ENCODE measurements at regions not wholly inside any gene's neighbourhood (a gene's known extent, or its start where the extent isn't known, plus 50 kb on each side); places are given as distances from the start of the nearest gene placed in this dataset.

DNA sequence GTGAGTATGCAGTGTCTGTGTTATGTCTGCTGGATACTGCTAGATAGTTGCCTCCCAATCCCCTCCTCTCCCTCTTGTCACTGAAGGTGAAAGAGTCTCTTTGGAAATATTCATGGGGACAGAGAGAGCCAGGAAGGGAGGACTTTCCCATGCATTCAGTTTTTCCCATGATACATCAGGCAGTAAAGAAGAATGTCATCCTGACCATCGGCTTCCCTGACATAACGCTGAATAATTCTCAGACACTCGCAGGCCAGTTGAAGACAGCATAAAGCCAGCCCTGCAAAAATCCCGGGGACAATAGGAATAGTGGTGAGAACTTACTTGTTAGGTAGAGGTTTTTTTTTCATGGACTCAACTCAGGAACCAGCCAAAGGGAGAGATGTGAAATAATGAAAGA is 58.1 kb downstream of the KLF4 start:
- Histone ChIP-seq H3K36me3 (ENCODE audit: control insufficient read depth, low read depth, low read length) (no peaks in the 10 kb centered on the region), H3K4me3 (ENCODE audit: low read length) (no peak overlapping the region), H3K27ac (ENCODE audit: low read length) (no peak overlapping the region), H3K9me3 (ENCODE audit: control insufficient read depth, low read depth, low read length) (no peaks in the 10 kb centered on the region), H3K9ac (ENCODE audit: low read length) (no peak overlapping the region), H3K4me1 (ENCODE audit: control insufficient read depth, low read depth, low read length) (no peaks in the 10 kb centered on the region), H3K27me3 (ENCODE audit: control insufficient read depth, insufficient read depth, low read length) (no peaks in the 10 kb centered on the region)

DNA sequence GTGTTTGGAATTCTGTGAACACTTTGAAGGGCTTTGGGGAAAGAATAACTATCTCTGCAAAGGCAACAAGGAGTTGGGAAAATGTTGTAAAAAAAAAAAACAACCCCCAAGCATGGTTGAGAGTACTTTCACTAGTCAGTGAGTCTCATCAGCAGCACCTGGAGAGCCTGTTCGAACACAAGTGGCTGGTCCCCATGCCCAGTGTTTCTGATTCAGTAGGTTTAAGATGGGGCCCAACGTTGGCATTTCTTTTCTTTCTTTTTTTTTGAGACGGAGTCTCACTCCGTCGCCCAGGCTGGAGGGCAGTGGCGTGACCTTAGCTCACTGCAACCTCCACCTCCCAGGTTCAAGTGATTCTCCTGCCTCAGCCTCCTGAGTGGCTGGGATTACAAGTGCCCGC is 59.5 kb downstream of the KLF4 start:
- Histone ChIP-seq H3K4me3 (ENCODE audit: low read length) (no peak overlapping the region), H3K4me1 (ENCODE audit: control insufficient read depth, low read depth, low read length) (no peaks in the 10 kb centered on the region), H3K27ac (ENCODE audit: low read length) (no peak overlapping the region), H3K9me3 (ENCODE audit: control insufficient read depth, low read depth, low read length) (no peaks in the 10 kb centered on the region), H3K27me3 (ENCODE audit: control insufficient read depth, insufficient read depth, low read length) (no peaks in the 10 kb centered on the region), H3K36me3 (ENCODE audit: control insufficient read depth, low read depth, low read length) (no peaks in the 10 kb centered on the region), H3K9ac (ENCODE audit: low read length) (no peak overlapping the region)

- H3K27me3 ChIP-seq (ENCODE audit: control insufficient read depth, insufficient read depth, low read length) = no peaks in the 10 kb centered on the region
- H3K36me3 ChIP-seq (ENCODE audit: control insufficient read depth, low read depth, low read length) = no peaks in the 10 kb centered on the region
- H3K9me3 ChIP-seq (ENCODE audit: control insufficient read depth, low read depth, low read length) = no peaks in the 10 kb centered on the region
- H3K4me1 ChIP-seq (ENCODE audit: control insufficient read depth, low read depth, low read length) = no peaks in the 10 kb centered on the region
- no peak overlapping the region for H3K4me3 ChIP-seq (ENCODE audit: low read length)
- no peak overlapping the region for H3K27ac ChIP-seq (ENCODE audit: low read length)
- H3K9ac ChIP-seq (ENCODE audit: low read length) = no peak overlapping the region
Observed at GRCh38 chr9:107426126-107426525, 63.4 kb downstream of the KLF4 start.

DNA sequence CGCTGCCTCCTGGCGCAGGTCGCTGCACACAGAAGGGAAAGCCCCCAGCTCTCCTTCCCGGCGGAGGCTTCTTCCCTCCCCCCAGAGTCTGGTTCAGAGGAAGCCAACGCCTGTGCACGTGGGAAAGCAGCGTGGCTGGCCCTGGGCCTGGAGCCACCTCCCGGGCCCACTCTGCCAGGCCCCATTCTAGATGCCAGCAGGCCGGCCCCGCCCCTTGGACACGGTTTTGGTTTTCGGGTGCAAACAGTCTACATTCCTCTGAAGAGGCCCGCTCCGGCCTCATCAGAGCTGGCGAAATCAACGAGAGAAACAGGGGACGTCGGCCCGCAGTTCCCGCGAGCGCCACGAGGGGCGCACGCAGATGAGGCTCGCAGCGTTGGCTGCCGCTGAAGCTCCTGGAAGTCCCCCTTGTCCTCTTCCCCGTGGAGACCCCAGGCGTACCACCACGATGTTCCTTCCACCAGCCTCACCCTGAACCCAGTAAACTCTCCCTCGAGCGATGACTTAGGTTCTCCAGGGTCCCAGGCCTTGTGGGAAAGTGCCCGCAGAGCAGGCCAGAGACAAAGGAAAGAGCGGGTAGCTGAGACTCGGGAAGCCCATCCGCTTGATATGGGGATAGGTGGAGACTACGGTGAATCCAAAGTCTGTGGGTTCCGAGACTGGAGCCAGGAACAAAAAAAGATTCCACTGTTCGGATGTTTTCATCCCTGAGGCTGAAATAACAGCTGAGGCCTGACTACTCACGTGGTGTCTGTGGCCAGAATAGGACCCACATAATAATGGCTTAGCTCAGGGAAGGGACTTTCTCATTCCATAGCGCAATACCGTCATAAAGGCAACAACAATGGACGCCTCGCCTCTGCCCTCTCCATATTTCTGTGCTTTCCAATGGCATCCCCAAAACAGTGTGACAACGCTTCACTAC is 64.2 kb downstream of the KLF4 start:
- Histone ChIP-seq H3K9ac (ENCODE audit: low read length) (no peak overlapping the region), H3K27ac (ENCODE audit: low read length) (no peak overlapping the region), H3K4me1 (ENCODE audit: control insufficient read depth, low read depth, low read length) (no peaks in the 10 kb centered on the region), H3K9me3 (ENCODE audit: control insufficient read depth, low read depth, low read length) (no peaks in the 10 kb centered on the region), H3K27me3 (ENCODE audit: control insufficient read depth, insufficient read depth, low read length) (no peaks in the 10 kb centered on the region), H3K36me3 (ENCODE audit: control insufficient read depth, low read depth, low read length) (no peaks in the 10 kb centered on the region), H3K4me3 (ENCODE audit: low read length) (peak overlapping the region; percentile 19)

DNA sequence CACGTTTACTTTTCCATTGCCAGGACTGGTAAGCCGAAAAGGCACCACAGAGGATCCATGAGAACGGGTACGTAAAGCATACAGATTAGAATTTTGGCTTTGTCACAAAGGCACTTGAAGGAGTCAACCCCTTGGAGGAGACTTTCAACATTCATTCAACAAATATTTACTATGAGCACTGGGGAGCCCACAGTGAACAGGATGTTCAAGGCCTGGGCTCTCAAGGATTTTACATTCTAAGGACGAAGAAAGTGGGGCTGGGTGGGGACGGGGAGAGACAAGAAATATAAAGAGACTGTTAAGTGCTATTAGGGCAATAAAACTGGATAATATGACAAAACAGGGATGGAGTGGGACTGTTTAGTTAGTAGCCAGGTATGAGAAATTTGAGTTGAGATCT is 66.0 kb downstream of the KLF4 start:
- H3K4me1 ChIP-seq (ENCODE audit: control insufficient read depth, low read depth, low read length) = no peaks in the 10 kb centered on the region
- no peaks in the 10 kb centered on the region for H3K36me3 ChIP-seq (ENCODE audit: control insufficient read depth, low read depth, low read length)
- H3K4me3 ChIP-seq (ENCODE audit: low read length) = no peak overlapping the region
- no peak overlapping the region for H3K27ac ChIP-seq (ENCODE audit: low read length)
- H3K9me3 ChIP-seq (ENCODE audit: control insufficient read depth, low read depth, low read length) = no peaks in the 10 kb centered on the region
- H3K27me3 ChIP-seq (ENCODE audit: control insufficient read depth, insufficient read depth, low read length) = no peaks in the 10 kb centered on the region
- no peak overlapping the region for H3K9ac ChIP-seq (ENCODE audit: low read length)

GRCh38 chr9:107422189-107423185 is 67.1 kb downstream of the KLF4 start:
- Histone ChIP-seq H3K27me3 (ENCODE audit: control insufficient read depth, insufficient read depth, low read length) (no peaks in the 10 kb centered on the region), H3K9me3 (ENCODE audit: control insufficient read depth, low read depth, low read length) (no peaks in the 10 kb centered on the region), H3K4me1 (ENCODE audit: control insufficient read depth, low read depth, low read length) (no peaks in the 10 kb centered on the region), H3K27ac (ENCODE audit: low read length) (no peak overlapping the region), H3K4me3 (ENCODE audit: low read length) (no peak overlapping the region), H3K9ac (ENCODE audit: low read length) (no peak overlapping the region), H3K36me3 (ENCODE audit: control insufficient read depth, low read depth, low read length) (no peaks in the 10 kb centered on the region)

DNA sequence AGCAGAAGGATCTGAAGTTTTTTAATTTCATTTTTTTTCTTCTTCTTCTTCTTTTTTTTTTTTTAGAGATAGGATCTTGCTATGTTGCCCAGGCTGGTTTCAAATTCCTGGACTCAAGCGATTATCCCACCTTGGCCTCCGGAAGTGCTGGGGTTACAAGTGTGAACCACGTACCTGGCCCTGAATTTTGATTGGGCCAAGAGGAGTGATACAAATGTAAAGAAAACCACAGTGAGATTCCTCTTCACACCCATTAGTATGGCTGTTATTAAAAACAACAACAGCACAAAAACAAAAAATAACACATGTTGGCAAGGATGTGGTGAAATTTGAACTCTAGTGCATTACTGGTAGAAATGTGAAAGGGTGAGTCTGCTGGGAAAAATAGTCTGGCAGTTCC is 79.1 kb downstream of the KLF4 start:
- Histone ChIP-seq H3K9ac (ENCODE audit: low read length) (no peak overlapping the region), H3K27ac (ENCODE audit: low read length) (no peak overlapping the region), H3K9me3 (ENCODE audit: control insufficient read depth, low read depth, low read length) (no peaks in the 10 kb centered on the region), H3K27me3 (ENCODE audit: control insufficient read depth, insufficient read depth, low read length) (no peaks in the 10 kb centered on the region), H3K36me3 (ENCODE audit: control insufficient read depth, low read depth, low read length) (no peaks in the 10 kb centered on the region), H3K4me3 (ENCODE audit: low read length) (no peak overlapping the region), H3K4me1 (ENCODE audit: control insufficient read depth, low read depth, low read length) (no peaks in the 10 kb centered on the region)

DNA sequence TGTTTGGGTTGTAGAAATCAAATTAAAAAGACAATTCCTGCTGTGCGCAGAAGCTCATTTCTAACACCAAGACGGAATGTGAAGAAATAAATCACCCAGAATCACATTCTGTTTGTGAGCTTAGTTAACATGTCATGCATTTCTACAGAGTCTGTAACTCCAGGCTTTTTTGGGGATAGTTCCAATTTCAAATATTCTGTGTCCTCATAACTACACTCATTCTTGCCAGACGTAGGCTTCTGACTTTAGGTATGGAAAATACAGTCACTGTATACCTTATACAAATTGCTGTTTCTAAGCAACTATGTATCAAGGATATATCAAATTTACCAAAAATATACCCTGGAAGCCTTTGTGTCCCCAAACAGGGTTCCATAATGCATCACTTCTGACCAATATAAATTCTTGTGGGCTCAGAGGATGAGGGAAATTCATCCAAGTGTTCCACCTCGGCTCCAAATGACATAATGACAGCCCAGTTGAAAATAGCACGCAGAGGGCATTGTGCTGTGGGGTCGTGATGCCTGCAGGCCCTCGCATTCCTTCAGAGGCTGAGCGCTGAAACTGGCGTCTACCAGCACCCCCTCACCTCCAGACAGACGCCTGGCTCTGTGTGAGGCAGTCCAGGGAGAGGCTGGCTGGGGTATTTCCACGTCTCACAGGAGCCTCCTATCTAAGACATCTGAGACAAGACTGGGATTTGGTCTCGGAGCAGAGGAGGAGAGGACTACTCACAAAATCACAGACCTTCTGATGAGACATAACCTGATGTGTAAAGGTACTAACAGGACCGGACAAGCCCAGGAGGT is 79.8 kb downstream of the KLF4 start:
- Histone ChIP-seq H3K36me3 (ENCODE audit: control insufficient read depth, low read depth, low read length) (no peaks in the 10 kb centered on the region), H3K27me3 (ENCODE audit: control insufficient read depth, insufficient read depth, low read length) (no peaks in the 10 kb centered on the region), H3K4me1 (ENCODE audit: control insufficient read depth, low read depth, low read length) (no peaks in the 10 kb centered on the region), H3K9me3 (ENCODE audit: control insufficient read depth, low read depth, low read length) (no peaks in the 10 kb centered on the region), H3K27ac (ENCODE audit: low read length) (no peak overlapping the region), H3K4me3 (ENCODE audit: low read length) (no peak overlapping the region), H3K9ac (ENCODE audit: low read length) (no peak overlapping the region)

DNA sequence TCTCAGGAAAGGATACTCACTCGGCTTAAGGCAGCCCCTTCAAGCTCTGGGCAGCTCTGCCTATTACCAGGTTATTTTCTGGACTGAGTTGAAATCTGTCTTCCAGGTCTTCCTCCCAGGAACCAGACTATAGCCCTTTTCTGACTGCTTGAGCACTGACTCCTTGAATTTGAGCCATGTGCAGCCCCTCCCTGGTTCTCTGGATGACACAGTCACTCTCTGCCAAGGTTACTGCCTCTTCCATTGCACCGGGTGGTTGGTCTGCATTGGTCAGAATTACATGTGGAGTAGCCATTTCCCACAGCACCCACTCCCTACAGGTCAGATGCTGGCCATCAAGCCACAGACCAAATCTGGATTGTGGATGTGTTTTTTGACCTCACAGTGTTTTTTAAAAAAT is 81.9 kb downstream of the KLF4 start:
- H3K27ac ChIP-seq (ENCODE audit: low read length) = no peak overlapping the region
- H3K9me3 ChIP-seq (ENCODE audit: control insufficient read depth, low read depth, low read length) = no peaks in the 10 kb centered on the region
- no peak overlapping the region for H3K9ac ChIP-seq (ENCODE audit: low read length)
- H3K27me3 ChIP-seq (ENCODE audit: control insufficient read depth, insufficient read depth, low read length) = no peaks in the 10 kb centered on the region
- H3K4me3 ChIP-seq (ENCODE audit: low read length) = no peak overlapping the region
- no peaks in the 10 kb centered on the region for H3K4me1 ChIP-seq (ENCODE audit: control insufficient read depth, low read depth, low read length)
- no peaks in the 10 kb centered on the region for H3K36me3 ChIP-seq (ENCODE audit: control insufficient read depth, low read depth, low read length)

GRCh38 chr9:107405511-107405910 is 84.1 kb downstream of the KLF4 start:
- H3K4me3 ChIP-seq (ENCODE audit: low read length) = no peak overlapping the region
- no peaks in the 10 kb centered on the region for H3K4me1 ChIP-seq (ENCODE audit: control insufficient read depth, low read depth, low read length)
- no peak overlapping the region for H3K27ac ChIP-seq (ENCODE audit: low read length)
- no peaks in the 10 kb centered on the region for H3K27me3 ChIP-seq (ENCODE audit: control insufficient read depth, insufficient read depth, low read length)
- no peak overlapping the region for H3K9ac ChIP-seq (ENCODE audit: low read length)
- no peaks in the 10 kb centered on the region for H3K9me3 ChIP-seq (ENCODE audit: control insufficient read depth, low read depth, low read length)
- H3K36me3 ChIP-seq (ENCODE audit: control insufficient read depth, low read depth, low read length) = no peaks in the 10 kb centered on the region

DNA sequence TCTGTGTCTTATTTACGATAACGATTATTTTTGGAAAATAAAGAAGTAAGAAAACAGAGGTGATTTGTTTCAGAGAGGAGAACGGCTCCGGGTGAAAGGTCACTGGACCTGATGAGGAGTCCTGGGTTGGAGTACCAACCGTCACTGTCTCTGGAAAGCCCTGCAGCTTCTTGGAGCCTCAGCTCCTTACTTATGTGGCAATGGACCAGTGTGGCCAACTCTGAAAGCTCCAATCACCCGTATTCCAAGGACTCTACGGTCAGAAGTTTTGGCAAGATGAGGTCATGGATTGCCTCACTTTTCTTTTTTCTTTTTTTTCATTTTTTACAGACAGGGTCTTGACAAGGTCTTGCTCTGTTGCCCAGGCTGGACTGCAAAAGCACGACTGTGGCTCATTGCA is 84.8 kb downstream of the KLF4 start:
- Histone ChIP-seq H3K27ac (ENCODE audit: low read length) (no peak overlapping the region), H3K27me3 (ENCODE audit: control insufficient read depth, insufficient read depth, low read length) (no peaks in the 10 kb centered on the region), H3K4me1 (ENCODE audit: control insufficient read depth, low read depth, low read length) (no peaks in the 10 kb centered on the region), H3K9me3 (ENCODE audit: control insufficient read depth, low read depth, low read length) (no peaks in the 10 kb centered on the region), H3K9ac (ENCODE audit: low read length) (no peak overlapping the region), H3K4me3 (ENCODE audit: low read length) (no peak overlapping the region), H3K36me3 (ENCODE audit: control insufficient read depth, low read depth, low read length) (no peaks in the 10 kb centered on the region)

Data from iPS-18a (cell line).